GM23338 (cell line): ENCODE measurements at regions not wholly inside any gene's neighbourhood (a gene's known extent, or its start where the extent isn't known, plus 50 kb on each side); places are given as distances from the start of the nearest gene placed in this dataset.
A peak's percentile ranks its signal among the peaks of the same experiment; 100 is the strongest.

Source experiments
- ATAC-seq: fragments of 200-7000 bp; cut with Tn5 transposase; 3 replicates; pipeline ENCODE4 v1.9.1; 2020
- DNase-seq: peaks from one replicate; pipeline ENCODE4 v3.0.0-alpha.2; 2015; ENCODE audit warnings: low spot score
- H2AFZ ChIP-seq: fragments of 200-600 bp; sonication (generic); 2 replicates; pipeline ENCODE4 v1.8.0; 2016; ENCODE audit warnings: antibody characterized with exemption, mild to moderate bottlenecking, moderate library complexity
- H3F3A ChIP-seq: fragments of 200-600 bp; sonication (generic); replicated peaks from 2 replicates; pipeline ENCODE4 v1.8.0; 2017; ENCODE audit warnings: antibody characterized with exemption, mixed run types, low read depth
- H3K27ac ChIP-seq: fragments of 200-600 bp; sonication (generic); 2 replicates; pipeline ENCODE4 v1.6.1; 2016; ENCODE audit warnings: low read depth
- H3K27me3 ChIP-seq: fragments of 200-600 bp; sonication (generic); 2 replicates; pipeline ENCODE4 v1.8.0; 2016; ENCODE audit warnings: mild to moderate bottlenecking, mixed run types, moderate library complexity; ENCODE audit not compliant: insufficient read depth
- H3K36me3 ChIP-seq: fragments of 200-600 bp; sonication (generic); 2 replicates; pipeline ENCODE4 v1.8.0; 2016; ENCODE audit warnings: mild to moderate bottlenecking; ENCODE audit not compliant: insufficient read depth
- H3K4me1 ChIP-seq: fragments of 200-600 bp; sonication (generic); 2 replicates; pipeline ENCODE4 v1.8.0; 2016; ENCODE audit warnings: mild to moderate bottlenecking, moderate library complexity; ENCODE audit not compliant: insufficient read depth
- H3K4me2 ChIP-seq: fragments of 200-600 bp; sonication (generic); 2 replicates; pipeline ENCODE4 v1.7.1; 2017; ENCODE audit warnings: mixed run types
- H3K4me3 ChIP-seq: fragments of 200-600 bp; sonication (generic); 2 replicates; pipeline ENCODE4 v1.6.1; 2016; ENCODE audit warnings: mixed run types
- H3K79me2 ChIP-seq: fragments of 200-600 bp; sonication (generic); replicated peaks from 2 replicates; pipeline ENCODE4 v1.8.0; 2017; ENCODE audit warnings: mild to moderate bottlenecking; ENCODE audit not compliant: insufficient read depth
- H3K9me2 ChIP-seq: fragments of 200-600 bp; sonication (generic); 2 replicates; pipeline ENCODE4 v1.8.0; 2017; ENCODE audit not compliant: insufficient read depth
- H4K20me1 ChIP-seq: fragments of 200-600 bp; sonication (generic); replicated peaks from 2 replicates; pipeline ENCODE4 v1.8.0; 2017; ENCODE audit warnings: mild to moderate bottlenecking; ENCODE audit not compliant: insufficient read depth
- H3K27ac Mint-ChIP-seq: 2 replicates; pipeline ENCODE4 v1.8.0; 2020; ENCODE audit warnings: inconsistent platforms, mild to moderate bottlenecking, moderate library complexity, mixed read lengths
- H3K27me3 Mint-ChIP-seq: 3 replicates; pipeline ENCODE4 v1.8.0; 2022; ENCODE audit warnings: low read depth, mild to moderate bottlenecking, moderate library complexity, mixed read lengths, inconsistent platforms; ENCODE audit not compliant: insufficient read depth, poor library complexity
- H3K36me3 Mint-ChIP-seq: 3 replicates; pipeline ENCODE4 v1.8.0; 2021; ENCODE audit warnings: low read depth, mild to moderate bottlenecking, inconsistent platforms, moderate library complexity, mixed read lengths
- H3K4me1 Mint-ChIP-seq: 3 replicates; pipeline ENCODE4 v1.8.0; 2020; ENCODE audit warnings: mild to moderate bottlenecking, inconsistent platforms, mixed read lengths
- H3K4me3 Mint-ChIP-seq: 3 replicates; pipeline ENCODE4 v1.8.0; 2021; ENCODE audit warnings: moderate library complexity, mild to moderate bottlenecking, inconsistent platforms, mixed read lengths
- H3K9me3 Mint-ChIP-seq: 3 replicates; pipeline ENCODE4 v1.8.0; 2020; ENCODE audit warnings: moderate library complexity, mild to moderate bottlenecking, inconsistent platforms, mixed read lengths
- CREB1 ChIP-seq: fragments of 250-450 bp; sonication (Bioruptor Pico); IDR thresholded peaks from 2 replicates; pipeline ENCODE4 v1.5.0; 2020; ENCODE audit warnings: low read depth, mild to moderate bottlenecking, moderate library complexity
- EZH2 ChIP-seq: fragments of 200-600 bp; sonication (generic); IDR thresholded peaks from one replicate; pipeline ENCODE4 v1.8.0; 2017; ENCODE audit warnings: antibody characterized with exemption, mild to moderate bottlenecking, low read depth; ENCODE audit not compliant: unreplicated experiment
- EZH2phosphoT487 ChIP-seq: fragments of 200-600 bp; sonication (generic); IDR thresholded peaks from one replicate; pipeline ENCODE4 v1.8.1; 2018; ENCODE audit warnings: antibody characterized with exemption; ENCODE audit not compliant: unreplicated experiment
- JUNB ChIP-seq: IDR thresholded peaks from one replicate; pipeline ENCODE4 v1.6.1; 2016; ENCODE audit warnings: antibody characterized with exemption; ENCODE audit not compliant: unreplicated experiment
- NANOG ChIP-seq: IDR thresholded peaks from 2 replicates; pipeline ENCODE4 v1.6.1; 2016; ENCODE audit warnings: antibody characterized with exemption, borderline replicate concordance
- POLR2AphosphoS5 ChIP-seq: IDR thresholded peaks from 2 replicates; pipeline ENCODE4 v1.6.1; 2016; ENCODE audit warnings: antibody characterized with exemption, low read depth
- ZNF114 ChIP-seq: fragments of 250-450 bp; sonication (Bioruptor Pico); IDR thresholded peaks from 2 replicates; pipeline ENCODE4 v1.5.0; 2020; ENCODE audit warnings: mild to moderate bottlenecking, moderate library complexity
- ZNF331 ChIP-seq: fragments of 250-450 bp; sonication (Bioruptor Pico); IDR thresholded peaks from 2 replicates; pipeline ENCODE4 v1.5.0; 2020; ENCODE audit warnings: low read depth, mild to moderate bottlenecking, moderate library complexity
- TF ChIP-seq, protein P1 (sequence below): fragments of 250-450 bp; sonication (Bioruptor Pico); IDR thresholded peaks from 2 replicates; pipeline ENCODE4 v1.5.0; 2020; ENCODE audit warnings: mild to moderate bottlenecking, moderate library complexity
- TF ChIP-seq, protein P2 (sequence below): IDR thresholded peaks from one replicate; pipeline ENCODE4 v1.6.1; 2018; ENCODE audit warnings: antibody characterized with exemption; ENCODE audit not compliant: unreplicated experiment
- TF ChIP-seq, protein P3 (sequence below): IDR thresholded peaks from 2 replicates; pipeline ENCODE4 v1.6.1; 2016; ENCODE audit warnings: antibody characterized with exemption

DNA sequence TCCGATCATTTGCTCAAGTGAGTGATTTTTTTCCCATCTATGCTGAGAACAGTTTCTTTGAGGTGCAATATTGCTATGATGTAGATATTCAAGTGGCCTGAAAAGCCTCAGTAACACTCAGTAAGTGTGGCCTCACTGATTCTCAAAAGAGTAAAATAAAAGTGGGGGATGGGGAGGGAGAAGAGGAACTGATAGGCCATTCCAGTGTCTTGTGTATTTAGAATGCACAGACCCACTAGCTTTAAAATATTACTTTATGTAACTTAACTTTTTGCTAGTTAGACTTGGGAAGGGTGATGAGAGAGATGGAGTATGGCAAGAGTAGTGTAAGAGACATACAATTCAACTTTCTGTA is 79.5 kb upstream of the ZNF608 start:
- H4K20me1 ChIP-seq = no peaks in the 10 kb centered on the region
- Mint-ChIP-seq H3K27ac (no peak overlapping the region), H3K9me3 (no peaks in the 10 kb centered on the region), H3K27me3 (no peaks in the 10 kb centered on the region), H3K4me3 (no peak overlapping the region), H3K36me3 (no peaks in the 10 kb centered on the region), H3K4me1 (peaks cover 18% of the 10 kb centered on the region)
- H3K27ac ChIP-seq = no peak overlapping the region
- no peak overlapping the region; the same call in 1 of the 2 replicates for H2AFZ ChIP-seq
- DNase-seq (no peak), ATAC-seq (no peak)
- H3K27me3 ChIP-seq = no peaks in the 10 kb centered on the region
- no peaks in the 10 kb centered on the region for H3K36me3 ChIP-seq
- no peaks in the 10 kb centered on the region for H3K9me2 ChIP-seq
- no peaks in the 10 kb centered on the region for H3F3A ChIP-seq
- no peak overlapping the region for H3K4me3 ChIP-seq
- no peaks in the 10 kb centered on the region for H3K79me2 ChIP-seq
- H3K4me1 ChIP-seq = 0 out of 2 replicates have a peak, but pooled peaks cover 6% of the 10 kb centered on the region
- no peak overlapping the region for H3K4me2 ChIP-seq
- no peak for TF ChIP-seq CREB1 (CRISPR knock-in tag)
- TF ChIP-seq EZH2 = no peak

DNA sequence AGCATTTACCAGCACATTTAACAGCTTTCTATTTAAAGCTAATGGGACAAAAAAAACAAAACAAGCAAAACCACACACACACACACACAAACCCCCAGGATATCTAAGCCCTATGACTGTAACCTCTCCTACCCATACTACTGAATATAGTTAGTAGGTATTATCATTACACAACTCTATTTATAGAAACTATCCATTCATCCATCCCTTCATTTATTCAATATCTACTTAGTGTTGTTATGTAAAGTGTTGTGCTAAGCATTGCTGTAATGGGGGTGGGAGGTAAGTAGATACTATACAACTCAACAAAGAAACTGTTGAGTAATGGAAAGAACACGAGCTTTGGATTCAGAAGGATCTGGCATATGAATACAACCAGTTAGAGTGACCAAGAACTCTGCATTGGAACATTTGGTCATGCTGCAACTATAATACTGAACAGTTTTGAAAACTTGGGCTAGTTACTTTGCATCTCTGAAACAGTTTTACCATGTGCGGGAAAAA is 82.3 kb upstream of the ZNF608 start:
- H3K4me1 Mint-ChIP-seq = peaks cover 18% of the 10 kb centered on the region
- no peak overlapping the region for H3K4me3 Mint-ChIP-seq
- no peak overlapping the region for H3K27ac Mint-ChIP-seq
- DNase-seq (no peak), ATAC-seq (no peak)
- H3K4me3 ChIP-seq = no peak overlapping the region
- no peaks in the 10 kb centered on the region for H4K20me1 ChIP-seq
- H3K4me2 ChIP-seq = no peak overlapping the region; the same call in 1 of the 2 replicates
- TF ChIP-seq ZNF114 (CRISPR knock-in tag) (no peak), EZH2phosphoT487 (no peak), JUNB (no peak), NANOG (no peak), EZH2 (no peak), POLR2AphosphoS5 (no peak), ZNF331 (CRISPR knock-in tag) (no peak)
- TF ChIP-seq, protein P1, sequence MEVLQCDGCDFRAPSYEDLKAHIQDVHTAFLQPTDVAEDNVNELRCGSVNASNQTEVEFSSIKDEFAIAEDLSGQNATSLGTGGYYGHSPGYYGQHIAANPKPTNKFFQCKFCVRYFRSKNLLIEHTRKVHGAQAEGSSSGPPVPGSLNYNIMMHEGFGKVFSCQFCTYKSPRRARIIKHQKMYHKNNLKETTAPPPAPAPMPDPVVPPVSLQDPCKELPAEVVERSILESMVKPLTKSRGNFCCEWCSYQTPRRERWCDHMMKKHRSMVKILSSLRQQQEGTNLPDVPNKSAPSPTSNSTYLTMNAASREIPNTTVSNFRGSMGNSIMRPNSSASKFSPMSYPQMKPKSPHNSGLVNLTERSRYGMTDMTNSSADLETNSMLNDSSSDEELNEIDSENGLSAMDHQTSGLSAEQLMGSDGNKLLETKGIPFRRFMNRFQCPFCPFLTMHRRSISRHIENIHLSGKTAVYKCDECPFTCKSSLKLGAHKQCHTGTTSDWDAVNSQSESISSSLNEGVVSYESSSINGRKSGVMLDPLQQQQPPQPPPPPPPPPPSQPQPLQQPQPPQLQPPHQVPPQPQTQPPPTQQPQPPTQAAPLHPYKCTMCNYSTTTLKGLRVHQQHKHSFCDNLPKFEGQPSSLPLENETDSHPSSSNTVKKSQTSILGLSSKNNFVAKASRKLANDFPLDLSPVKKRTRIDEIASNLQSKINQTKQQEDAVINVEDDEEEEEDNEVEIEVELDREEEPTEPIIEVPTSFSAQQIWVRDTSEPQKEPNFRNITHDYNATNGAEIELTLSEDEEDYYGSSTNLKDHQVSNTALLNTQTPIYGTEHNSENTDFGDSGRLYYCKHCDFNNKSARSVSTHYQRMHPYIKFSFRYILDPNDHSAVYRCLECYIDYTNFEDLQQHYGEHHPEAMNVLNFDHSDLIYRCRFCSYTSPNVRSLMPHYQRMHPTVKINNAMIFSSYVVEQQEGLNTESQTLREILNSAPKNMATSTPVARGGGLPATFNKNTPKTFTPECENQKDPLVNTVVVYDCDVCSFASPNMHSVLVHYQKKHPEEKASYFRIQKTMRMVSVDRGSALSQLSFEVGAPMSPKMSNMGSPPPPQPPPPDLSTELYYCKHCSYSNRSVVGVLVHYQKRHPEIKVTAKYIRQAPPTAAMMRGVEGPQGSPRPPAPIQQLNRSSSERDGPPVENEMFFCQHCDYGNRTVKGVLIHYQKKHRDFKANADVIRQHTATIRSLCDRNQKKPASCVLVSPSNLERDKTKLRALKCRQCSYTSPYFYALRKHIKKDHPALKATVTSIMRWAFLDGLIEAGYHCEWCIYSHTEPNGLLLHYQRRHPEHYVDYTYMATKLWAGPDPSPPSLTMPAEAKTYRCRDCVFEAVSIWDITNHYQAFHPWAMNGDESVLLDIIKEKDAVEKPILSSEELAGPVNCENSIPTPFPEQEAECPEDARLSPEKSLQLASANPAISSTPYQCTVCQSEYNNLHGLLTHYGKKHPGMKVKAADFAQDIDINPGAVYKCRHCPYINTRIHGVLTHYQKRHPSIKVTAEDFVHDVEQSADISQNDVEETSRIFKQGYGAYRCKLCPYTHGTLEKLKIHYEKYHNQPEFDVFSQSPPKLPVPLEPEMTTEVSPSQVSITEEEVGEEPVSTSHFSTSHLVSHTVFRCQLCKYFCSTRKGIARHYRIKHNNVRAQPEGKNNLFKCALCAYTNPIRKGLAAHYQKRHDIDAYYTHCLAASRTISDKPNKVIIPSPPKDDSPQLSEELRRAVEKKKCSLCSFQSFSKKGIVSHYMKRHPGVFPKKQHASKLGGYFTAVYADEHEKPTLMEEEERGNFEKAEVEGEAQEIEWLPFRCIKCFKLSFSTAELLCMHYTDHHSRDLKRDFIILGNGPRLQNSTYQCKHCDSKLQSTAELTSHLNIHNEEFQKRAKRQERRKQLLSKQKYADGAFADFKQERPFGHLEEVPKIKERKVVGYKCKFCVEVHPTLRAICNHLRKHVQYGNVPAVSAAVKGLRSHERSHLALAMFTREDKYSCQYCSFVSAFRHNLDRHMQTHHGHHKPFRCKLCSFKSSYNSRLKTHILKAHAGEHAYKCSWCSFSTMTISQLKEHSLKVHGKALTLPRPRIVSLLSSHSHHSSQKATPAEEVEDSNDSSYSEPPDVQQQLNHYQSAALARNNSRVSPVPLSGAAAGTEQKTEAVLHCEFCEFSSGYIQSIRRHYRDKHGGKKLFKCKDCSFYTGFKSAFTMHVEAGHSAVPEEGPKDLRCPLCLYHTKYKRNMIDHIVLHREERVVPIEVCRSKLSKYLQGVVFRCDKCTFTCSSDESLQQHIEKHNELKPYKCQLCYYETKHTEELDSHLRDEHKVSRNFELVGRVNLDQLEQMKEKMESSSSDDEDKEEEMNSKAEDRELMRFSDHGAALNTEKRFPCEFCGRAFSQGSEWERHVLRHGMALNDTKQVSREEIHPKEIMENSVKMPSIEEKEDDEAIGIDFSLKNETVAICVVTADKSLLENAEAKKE (CRISPR knock-in tag) = no peak
- TF ChIP-seq, protein P2, sequence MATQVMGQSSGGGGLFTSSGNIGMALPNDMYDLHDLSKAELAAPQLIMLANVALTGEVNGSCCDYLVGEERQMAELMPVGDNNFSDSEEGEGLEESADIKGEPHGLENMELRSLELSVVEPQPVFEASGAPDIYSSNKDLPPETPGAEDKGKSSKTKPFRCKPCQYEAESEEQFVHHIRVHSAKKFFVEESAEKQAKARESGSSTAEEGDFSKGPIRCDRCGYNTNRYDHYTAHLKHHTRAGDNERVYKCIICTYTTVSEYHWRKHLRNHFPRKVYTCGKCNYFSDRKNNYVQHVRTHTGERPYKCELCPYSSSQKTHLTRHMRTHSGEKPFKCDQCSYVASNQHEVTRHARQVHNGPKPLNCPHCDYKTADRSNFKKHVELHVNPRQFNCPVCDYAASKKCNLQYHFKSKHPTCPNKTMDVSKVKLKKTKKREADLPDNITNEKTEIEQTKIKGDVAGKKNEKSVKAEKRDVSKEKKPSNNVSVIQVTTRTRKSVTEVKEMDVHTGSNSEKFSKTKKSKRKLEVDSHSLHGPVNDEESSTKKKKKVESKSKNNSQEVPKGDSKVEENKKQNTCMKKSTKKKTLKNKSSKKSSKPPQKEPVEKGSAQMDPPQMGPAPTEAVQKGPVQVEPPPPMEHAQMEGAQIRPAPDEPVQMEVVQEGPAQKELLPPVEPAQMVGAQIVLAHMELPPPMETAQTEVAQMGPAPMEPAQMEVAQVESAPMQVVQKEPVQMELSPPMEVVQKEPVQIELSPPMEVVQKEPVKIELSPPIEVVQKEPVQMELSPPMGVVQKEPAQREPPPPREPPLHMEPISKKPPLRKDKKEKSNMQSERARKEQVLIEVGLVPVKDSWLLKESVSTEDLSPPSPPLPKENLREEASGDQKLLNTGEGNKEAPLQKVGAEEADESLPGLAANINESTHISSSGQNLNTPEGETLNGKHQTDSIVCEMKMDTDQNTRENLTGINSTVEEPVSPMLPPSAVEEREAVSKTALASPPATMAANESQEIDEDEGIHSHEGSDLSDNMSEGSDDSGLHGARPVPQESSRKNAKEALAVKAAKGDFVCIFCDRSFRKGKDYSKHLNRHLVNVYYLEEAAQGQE = no peak
- TF ChIP-seq, protein P3, sequence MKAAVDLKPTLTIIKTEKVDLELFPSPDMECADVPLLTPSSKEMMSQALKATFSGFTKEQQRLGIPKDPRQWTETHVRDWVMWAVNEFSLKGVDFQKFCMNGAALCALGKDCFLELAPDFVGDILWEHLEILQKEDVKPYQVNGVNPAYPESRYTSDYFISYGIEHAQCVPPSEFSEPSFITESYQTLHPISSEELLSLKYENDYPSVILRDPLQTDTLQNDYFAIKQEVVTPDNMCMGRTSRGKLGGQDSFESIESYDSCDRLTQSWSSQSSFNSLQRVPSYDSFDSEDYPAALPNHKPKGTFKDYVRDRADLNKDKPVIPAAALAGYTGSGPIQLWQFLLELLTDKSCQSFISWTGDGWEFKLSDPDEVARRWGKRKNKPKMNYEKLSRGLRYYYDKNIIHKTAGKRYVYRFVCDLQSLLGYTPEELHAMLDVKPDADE = no peak
- no peaks in the 10 kb centered on the region for H3K9me2 ChIP-seq
- no peaks in the 10 kb centered on the region for H3K27me3 Mint-ChIP-seq
- H3K79me2 ChIP-seq = no peaks in the 10 kb centered on the region
- H3K4me1 ChIP-seq = 0 out of 2 replicates have a peak, but pooled peaks cover 6% of the 10 kb centered on the region
- no peak overlapping the region for H3K27ac ChIP-seq
- H3F3A ChIP-seq = no peaks in the 10 kb centered on the region
- peaks cover 13% of the 10 kb centered on the region; the same call in 1 of the 3 replicates for H3K9me3 Mint-ChIP-seq
- H2AFZ ChIP-seq = 0 out of 2 replicates have a peak overlapping the region, but pooled peaks have one; percentile 2
- H3K36me3 Mint-ChIP-seq = peaks cover 10% of the 10 kb centered on the region; the same call in 2 of the 3 replicates
- no peaks in the 10 kb centered on the region for H3K36me3 ChIP-seq
- no peaks in the 10 kb centered on the region for H3K27me3 ChIP-seq
